GM23248 (cell line): ENCODE measurements at regions not wholly inside any gene's neighbourhood (a gene's known extent, or its start where the extent isn't known, plus 50 kb on each side); places are given as distances from the start of the nearest gene placed in this dataset.

Experiments
- EZH2 ChIP-seq: fragments of 200-600 bp; sonication (generic); IDR thresholded peaks from 2 replicates; pipeline ENCODE4 v1.6.1; 2018; ENCODE audit warnings: antibody characterized with exemption, mild to moderate bottlenecking; ENCODE audit not compliant: insufficient read depth, poor library complexity, severe bottlenecking
- EZH2phosphoT487 ChIP-seq: fragments of 200-600 bp; sonication (generic); IDR thresholded peaks from 2 replicates; pipeline ENCODE4 v1.6.1; 2018; ENCODE audit warnings: antibody characterized with exemption, moderate library complexity, mild to moderate bottlenecking, low read depth; ENCODE audit not compliant: insufficient read depth

- TF ChIP-seq EZH2 = no peak
- no peak for TF ChIP-seq EZH2phosphoT487
Observed at GRCh38 chr16:80163339-80163738, 377.5 kb upstream of the DYNLRB2 start.
